ENCODE measurements at regions not wholly inside any gene's neighbourhood (a gene's known extent, or its start where the extent isn't known, plus 50 kb on each side); places are given as distances from the start of the nearest gene placed in this dataset.

GRCh38 chr3:69553888-69554287 lies 168.0 kb upstream of the FRMD4B start:
- H3K27ac ChIP-seq (ENCODE audit: low read depth, low read length), result no peak overlapping the region
- H3K36me3 ChIP-seq (ENCODE audit: control insufficient read depth, low read length), result no peaks in the 10 kb centered on the region
- no peaks in the 10 kb centered on the region for H3K9me3 ChIP-seq (ENCODE audit: control insufficient read depth, insufficient read depth, low read length)
- H3K4me1 ChIP-seq (ENCODE audit: control insufficient read depth, low read length), result no peaks in the 10 kb centered on the region
- H3K4me2 ChIP-seq (ENCODE audit: low read length), result no peak overlapping the region
- H3K79me2 ChIP-seq (ENCODE audit: control insufficient read depth, low read length), result no peaks in the 10 kb centered on the region
- no peaks in the 10 kb centered on the region for H3K9me2 ChIP-seq (replicated peaks; ENCODE audit: control insufficient read depth, low read length)
- H3K4me3 ChIP-seq (ENCODE audit: low read length), result no peak overlapping the region
- no peak for TF ChIP-seq EZH2phosphoT487 (IDR thresholded peaks at IDR 0.05; ENCODE audit: borderline replicate concordance, low read length)
- no peak for TF ChIP-seq CTCF (IDR thresholded peaks at IDR 0.05; ENCODE audit: low read depth, low read length, poor library complexity, severe bottlenecking)
- no peaks in the 10 kb centered on the region for H3K27me3 ChIP-seq (ENCODE audit: control insufficient read depth, low read length)
- no peaks in the 10 kb centered on the region for H4K20me1 ChIP-seq (ENCODE audit: control insufficient read depth, insufficient read depth, low read depth, low read length)
- H3F3A ChIP-seq (ENCODE audit: control insufficient read depth, insufficient read depth), result no peaks in the 10 kb centered on the region

- no peaks in the 10 kb centered on the region for H3F3A ChIP-seq (ENCODE audit: control insufficient read depth, insufficient read depth)
- no peaks in the 10 kb centered on the region for H4K20me1 ChIP-seq (ENCODE audit: control insufficient read depth, insufficient read depth, low read depth, low read length)
- no peaks in the 10 kb centered on the region for H3K36me3 ChIP-seq (ENCODE audit: control insufficient read depth, low read length)
- no peaks in the 10 kb centered on the region for H3K4me1 ChIP-seq (ENCODE audit: control insufficient read depth, low read length)
- H3K9me3 ChIP-seq (ENCODE audit: control insufficient read depth, insufficient read depth, low read length), result no peaks in the 10 kb centered on the region
- no peaks in the 10 kb centered on the region for H3K9me2 ChIP-seq (replicated peaks; ENCODE audit: control insufficient read depth, low read length)
- no peak overlapping the region for H3K27ac ChIP-seq (ENCODE audit: low read depth, low read length)
- H3K79me2 ChIP-seq (ENCODE audit: control insufficient read depth, low read length), result no peaks in the 10 kb centered on the region
- H3K4me3 ChIP-seq (ENCODE audit: low read length), result no peak overlapping the region
- TF ChIP-seq CTCF (IDR thresholded peaks at IDR 0.05; ENCODE audit: low read depth, low read length, poor library complexity, severe bottlenecking) (no peak), EZH2phosphoT487 (IDR thresholded peaks at IDR 0.05; ENCODE audit: borderline replicate concordance, low read length) (no peak)
- H3K4me2 ChIP-seq (ENCODE audit: low read length), result no peak overlapping the region
- no peaks in the 10 kb centered on the region for H3K27me3 ChIP-seq (ENCODE audit: control insufficient read depth, low read length)
These were observed 161.6 kb upstream of the FRMD4B start for GRCh38 chr3:69547461-69547880.

- H3K9me2 ChIP-seq (replicated peaks; ENCODE audit: control insufficient read depth, low read length), result no peaks in the 10 kb centered on the region
- no peaks in the 10 kb centered on the region for H3F3A ChIP-seq (ENCODE audit: control insufficient read depth, insufficient read depth)
- no peaks in the 10 kb centered on the region for H3K79me2 ChIP-seq (ENCODE audit: control insufficient read depth, low read length)
- H3K4me3 ChIP-seq (ENCODE audit: low read length), result no peak overlapping the region
- no peaks in the 10 kb centered on the region for H3K9me3 ChIP-seq (ENCODE audit: control insufficient read depth, insufficient read depth, low read length)
- no peaks in the 10 kb centered on the region for H3K36me3 ChIP-seq (ENCODE audit: control insufficient read depth, low read length)
- TF ChIP-seq CTCF (IDR thresholded peaks at IDR 0.05; ENCODE audit: low read depth, low read length, poor library complexity, severe bottlenecking), result no peak
- TF ChIP-seq EZH2phosphoT487 (IDR thresholded peaks at IDR 0.05; ENCODE audit: borderline replicate concordance, low read length), result no peak
- no peak overlapping the region for H3K4me2 ChIP-seq (ENCODE audit: low read length)
- H4K20me1 ChIP-seq (ENCODE audit: control insufficient read depth, insufficient read depth, low read depth, low read length), result no peaks in the 10 kb centered on the region
- no peak overlapping the region for H3K27ac ChIP-seq (ENCODE audit: low read depth, low read length)
- no peaks in the 10 kb centered on the region for H3K4me1 ChIP-seq (ENCODE audit: control insufficient read depth, low read length)
- H3K27me3 ChIP-seq (ENCODE audit: control insufficient read depth, low read length), result no peaks in the 10 kb centered on the region
These were observed 157.0 kb upstream of the FRMD4B start for GRCh38 chr3:69542805-69543429.

Measured in DOHH2 (cell line).